ENCODE measurements at regions not wholly inside any gene's neighbourhood (a gene's known extent, or its start where the extent isn't known, plus 50 kb on each side); places are given as distances from the start of the nearest gene placed in this dataset.

- ATAC-seq, result no peak
- CTCF ChIA-PET (ENCODE audit: low intra/inter-chr PET ratio, low total read pairs), result no interaction called here
- Histone ChIP-seq H3K27ac (ENCODE audit: extremely low read length, insufficient read depth, low read length) (no peak overlapping the region), H4K20me1 (ENCODE audit: insufficient read depth, low read length) (no peaks in the 10 kb centered on the region), H3K79me2 (ENCODE audit: insufficient read depth, low read length) (no peaks in the 10 kb centered on the region), H3K9ac (ENCODE audit: insufficient read depth, low read depth, low read length) (no peak overlapping the region), H2AFZ (ENCODE audit: low read length) (no peak overlapping the region), H3K27me3 (ENCODE audit: control insufficient read depth in 1 of 2, insufficient read depth in 2 of 2, low read length in 2 of 2) (peaks cover 0 to 22% of the 10 kb centered on the region in 2 experiments; a peak in 2 of 5 replicates), H3K4me3 (replicated peaks in 1 of 3; ENCODE audit: insufficient read depth in 1 of 3, low read depth in 2 of 3, low read length in 3 of 3) (no peak overlapping the region), H3K36me3 (replicated peaks in 1 of 2; ENCODE audit: control insufficient read depth in 1 of 2, insufficient read depth in 2 of 2, low read length in 2 of 2) (no peaks in the 10 kb centered on the region), H3K4me1 (ENCODE audit: insufficient read depth, low read length) (no peaks in the 10 kb centered on the region), H3K4me2 (ENCODE audit: low read depth, low read length) (no peak overlapping the region), H3K9me3 (ENCODE audit: low read length) (no peaks in the 10 kb centered on the region)
- 2% methylated on average over 4 of the region's 4 CpGs for WGBS (ENCODE audit: low lambda C conversion rate)
- POLR2A ChIA-PET, result no interaction called here
- intact Hi-C loops (cut with micrococcal nuclease; ENCODE audit: unreplicated experiment), result no loop called here
- BruUV-seq (replicated peaks), result no TSS peak
- DNase-seq (ENCODE audit: low spot score), result no peak
- in situ Hi-C loops (cut with HindIII; ENCODE audit: extremely low pct_ligation_motif_present, low pct_unique_long_range_greater_than_20kb), result no loop called here
- FAIRE-seq, result no peak
- no peak for TF ChIP-seq SALL1 (CRISPR knock-in tag; IDR thresholded peaks at IDR 0.05)
- no peak for TF ChIP-seq ZNF552 (CRISPR knock-in tag; IDR thresholded peaks at IDR 0.05; ENCODE audit: borderline replicate concordance)
- TF ChIP-seq ATF6 (CRISPR knock-in tag; conservative IDR thresholded peaks at IDR 0.05), result no peak
- no peak for TF ChIP-seq RERE (CRISPR knock-in tag; IDR thresholded peaks at IDR 0.05; ENCODE audit: low read depth)
- no peak for TF ChIP-seq RBM39 (IDR thresholded peaks at IDR 0.05; ENCODE audit: low read depth, low read length, poor library complexity, severe bottlenecking)
- no peak for TF ChIP-seq DMAP1 (CRISPR knock-in tag; IDR thresholded peaks at IDR 0.05)
- no peak for TF ChIP-seq MXI1 (IDR thresholded peaks at IDR 0.05; ENCODE audit: borderline replicate concordance, low read depth, low read length)
- TF ChIP-seq RXRB (CRISPR knock-in tag; IDR thresholded peaks at IDR 0.05; ENCODE audit: borderline replicate concordance), result no peak
- TF ChIP-seq KDM5A (IDR thresholded peaks at IDR 0.05; ENCODE audit: borderline replicate concordance, low read length), result no peak
- TF ChIP-seq RELA (CRISPR knock-in tag; IDR thresholded peaks at IDR 0.05), result no peak
- TF ChIP-seq CREB1 (IDR thresholded peaks at IDR 0.05), result no peak
- TF ChIP-seq CREB1 (CRISPR knock-in tag; IDR thresholded peaks at IDR 0.05), result no peak
- no peak for TF ChIP-seq ZNF773 (CRISPR knock-in tag; IDR thresholded peaks at IDR 0.05; ENCODE audit: borderline replicate concordance)
- TF ChIP-seq ZNF720 (CRISPR knock-in tag; IDR thresholded peaks at IDR 0.05), result no peak
- TF ChIP-seq PHF21A (CRISPR knock-in tag; IDR thresholded peaks at IDR 0.05), result no peak
- TF ChIP-seq KLF6 (CRISPR knock-in tag; IDR thresholded peaks at IDR 0.05), result no peak
- no peak for TF ChIP-seq ZNF503 (CRISPR knock-in tag; IDR thresholded peaks at IDR 0.05)
- no peak for TF ChIP-seq MIER3 (CRISPR knock-in tag; IDR thresholded peaks at IDR 0.05; ENCODE audit: borderline replicate concordance)
These were observed 291.5 kb downstream of the SLC4A3 start for GRCh38 chr2:219918944-219919343.
